GM19099 (cell line): ENCODE measurements at regions not wholly inside any gene's neighbourhood (a gene's known extent, or its start where the extent isn't known, plus 50 kb on each side); places are given as distances from the start of the nearest gene placed in this dataset.

Experiments used
- POLR2A ChIP-seq: IDR thresholded peaks from 3 replicates; pipeline ENCODE4 v1.6.1; 2011; ENCODE audit warnings: low read depth; ENCODE audit not compliant: insufficient read length; ENCODE audit errors: extremely low read depth

- no peak for TF ChIP-seq POLR2A
Measured at GRCh38 chr2:129212299-129212958, 767.0 kb upstream of the RAB6C start.

- TF ChIP-seq POLR2A = no peak
Measured at GRCh38 chr2:129224022-129224421, 755.4 kb upstream of the RAB6C start.

GRCh38 chr2:129224486-129224885 lies 755.0 kb upstream of the RAB6C start:
- no peak for TF ChIP-seq POLR2A

- TF ChIP-seq POLR2A = no peak
Measured at GRCh38 chr2:129229196-129229595, 750.3 kb upstream of the RAB6C start.

- no peak for TF ChIP-seq POLR2A
Measured at GRCh38 chr2:129229830-129230441, 749.5 kb upstream of the RAB6C start.

GRCh38 chr2:129231924-129232323 lies 747.5 kb upstream of the RAB6C start:
- TF ChIP-seq POLR2A = no peak

GRCh38 chr2:129233166-129233565 lies 746.3 kb upstream of the RAB6C start:
- TF ChIP-seq POLR2A = no peak

GRCh38 chr2:129233751-129234406 lies 745.6 kb upstream of the RAB6C start:
- no peak for TF ChIP-seq POLR2A

- TF ChIP-seq POLR2A = no peak
Measured at GRCh38 chr2:129236601-129237000, 742.9 kb upstream of the RAB6C start.

- no peak for TF ChIP-seq POLR2A
Measured at GRCh38 chr2:129237966-129238725, 741.3 kb upstream of the RAB6C start.

- no peak for TF ChIP-seq POLR2A
Measured at GRCh38 chr2:129239141-129239540, 740.3 kb upstream of the RAB6C start.

GRCh38 chr2:129240061-129240460 lies 739.4 kb upstream of the RAB6C start:
- TF ChIP-seq POLR2A = no peak

- no peak for TF ChIP-seq POLR2A
Measured at GRCh38 chr2:129242269-129242668, 737.2 kb upstream of the RAB6C start.

- no peak for TF ChIP-seq POLR2A
Measured at GRCh38 chr2:129247751-129248150, 731.7 kb upstream of the RAB6C start.

GRCh38 chr2:129248198-129248597 lies 731.3 kb upstream of the RAB6C start:
- no peak for TF ChIP-seq POLR2A
